HAP-1 (cell line): ENCODE measurements at regions not wholly inside any gene's neighbourhood (a gene's known extent, or its start where the extent isn't known, plus 50 kb on each side); places are given as distances from the start of the nearest gene placed in this dataset.
"Not testable (repeated sequence)": the region's sequence is repeated elsewhere in the genome, so short reads cannot be mapped to it uniquely, and the experiment has no call there.

Source experiments
- DNase-seq, 2 experiments: peaks; one replicate each; pipeline ENCODE4 v3.0.0-alpha.2; 2016 to 2020; ENCODE audit warnings: low spot score in 2 of 2
- H3K27me3 ChIP-seq: fragments of 250-450 bp; sonication (Bioruptor Pico); 2 replicates; pipeline ENCODE4 v1.5.1; 2020; ENCODE audit warnings: low read depth, mild to moderate bottlenecking, moderate library complexity
- H3K36me3 ChIP-seq: fragments of 250-450 bp; sonication (Bioruptor Pico); replicated peaks from 2 replicates; pipeline ENCODE4 v1.5.1; 2020; ENCODE audit warnings: mild to moderate bottlenecking
- H3K4me1 ChIP-seq: fragments of 250-450 bp; sonication (Bioruptor Pico); 2 replicates; pipeline ENCODE4 v1.5.1; 2020; ENCODE audit warnings: mild to moderate bottlenecking
- H3K4me3 ChIP-seq: fragments of 250-450 bp; sonication (Bioruptor Pico); 2 replicates; pipeline ENCODE4 v1.5.1; 2020; ENCODE audit warnings: mild to moderate bottlenecking, moderate library complexity
- H3K9me3 ChIP-seq: fragments of 250-450 bp; sonication (Bioruptor Pico); 2 replicates; pipeline ENCODE4 v1.5.1; 2020; ENCODE audit warnings: mild to moderate bottlenecking, moderate library complexity
- in situ Hi-C: fragments of 300-500 bp; cut with MboI; formaldehyde crosslinking; loops from 3 replicates; pipeline ENCODE4 v1.14.3; 2020; ENCODE audit warnings: low sequenced_read_pairs, inconsistent platforms, mixed read lengths

- H3K4me3 ChIP-seq = no peak overlapping the region
- no peak for DNase-seq
- no peaks in the 10 kb centered on the region for H3K9me3 ChIP-seq
- in situ Hi-C loops = no loop called here
- no peaks in the 10 kb centered on the region for H3K36me3 ChIP-seq
- H3K4me1 ChIP-seq = no peaks in the 10 kb centered on the region
- no peaks in the 10 kb centered on the region for H3K27me3 ChIP-seq
Measured at GRCh38 chr6:144413418-144413817, 128.3 kb downstream of the UTRN start.

DNA sequence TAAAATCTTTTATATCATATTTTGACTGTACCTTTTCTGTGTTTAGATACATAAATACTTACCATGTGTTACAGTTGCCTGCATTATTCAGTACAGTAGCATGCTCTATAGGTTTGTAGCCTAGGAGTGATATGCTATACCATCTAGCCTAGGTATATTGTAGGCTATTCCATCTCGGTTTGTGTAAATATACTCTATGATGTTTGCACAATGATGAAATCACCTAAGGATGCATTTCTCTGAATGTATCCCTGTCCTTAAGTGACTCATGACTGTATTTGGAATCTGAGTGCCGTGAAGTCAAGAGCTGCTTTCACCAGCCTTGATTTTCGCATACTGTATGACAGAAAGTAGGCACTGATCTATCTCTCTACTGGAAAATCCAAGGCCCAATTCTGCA is 129.9 kb downstream of the UTRN start:
- no peaks in the 10 kb centered on the region for H3K4me1 ChIP-seq
- no peak overlapping the region for H3K4me3 ChIP-seq
- in situ Hi-C loops = no loop called here
- no peaks in the 10 kb centered on the region for H3K27me3 ChIP-seq
- H3K36me3 ChIP-seq = no peaks in the 10 kb centered on the region
- H3K9me3 ChIP-seq = no peaks in the 10 kb centered on the region
- DNase-seq = no peak

DNA sequence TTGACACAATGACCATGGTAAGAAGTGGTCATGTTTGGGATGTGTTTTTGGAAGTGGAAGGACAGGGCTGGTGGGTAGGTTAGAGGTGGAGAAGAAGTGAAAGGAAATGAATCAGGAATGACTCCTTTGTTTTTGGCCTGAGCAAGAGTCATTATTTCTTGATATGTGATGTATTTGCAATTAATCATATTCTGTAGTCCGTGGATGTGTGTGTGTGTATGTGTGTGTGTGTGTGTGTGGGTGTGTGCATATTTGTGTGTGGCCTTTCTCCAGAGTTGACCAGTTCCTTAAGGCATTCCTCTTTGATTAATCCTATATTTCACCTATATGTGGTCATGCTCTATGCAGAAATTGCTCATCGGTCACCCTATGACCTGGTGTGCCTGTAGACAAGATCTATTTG is 130.7 kb downstream of the UTRN start:
- Histone ChIP-seq H3K4me1 (no peaks in the 10 kb centered on the region), H3K36me3 (no peaks in the 10 kb centered on the region)
- in situ Hi-C loops = no loop called here

DNA sequence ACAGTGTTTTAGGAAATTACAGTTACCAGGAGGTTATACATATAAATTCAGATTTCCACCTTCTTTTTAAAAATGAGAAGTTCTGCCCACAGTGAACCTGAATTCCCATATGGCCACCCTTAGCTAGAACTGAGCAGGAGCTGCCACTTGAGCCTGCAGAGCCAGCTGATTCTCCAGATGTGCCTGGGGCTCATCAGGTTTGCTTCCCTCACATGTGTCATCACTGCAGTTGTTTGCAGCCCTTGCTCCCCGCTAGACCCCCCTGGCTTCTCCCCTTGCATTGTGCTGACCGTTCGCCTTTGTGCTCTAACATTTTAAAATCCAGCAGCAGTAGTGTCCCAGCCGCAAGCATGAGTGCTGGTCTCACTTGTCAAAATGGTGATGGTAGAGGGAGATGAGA is 131.1 kb downstream of the UTRN start:
- Histone ChIP-seq H3K4me1 (no peaks in the 10 kb centered on the region), H3K9me3 (no peaks in the 10 kb centered on the region), H3K27me3 (no peaks in the 10 kb centered on the region), H3K4me3 (no peak overlapping the region), H3K36me3 (no peaks in the 10 kb centered on the region)
- in situ Hi-C loops = no loop called here
- no peak for DNase-seq

More for the DNA sequence above, 130.7 kb downstream of the UTRN start:
- H3K9me3 ChIP-seq = no peaks in the 10 kb centered on the region
- no peak overlapping the region for H3K4me3 ChIP-seq
- no peak for DNase-seq
- H3K27me3 ChIP-seq = no peaks in the 10 kb centered on the region

- Histone ChIP-seq H3K4me3 (no peak overlapping the region), H3K9me3 (no peaks in the 10 kb centered on the region), H3K4me1 (no peaks in the 10 kb centered on the region), H3K27me3 (no peaks in the 10 kb centered on the region), H3K36me3 (no peaks in the 10 kb centered on the region)
- no peak for DNase-seq
- in situ Hi-C loops = no loop called here
Measured at GRCh38 chr6:144416773-144417172, 131.6 kb downstream of the UTRN start.

DNA sequence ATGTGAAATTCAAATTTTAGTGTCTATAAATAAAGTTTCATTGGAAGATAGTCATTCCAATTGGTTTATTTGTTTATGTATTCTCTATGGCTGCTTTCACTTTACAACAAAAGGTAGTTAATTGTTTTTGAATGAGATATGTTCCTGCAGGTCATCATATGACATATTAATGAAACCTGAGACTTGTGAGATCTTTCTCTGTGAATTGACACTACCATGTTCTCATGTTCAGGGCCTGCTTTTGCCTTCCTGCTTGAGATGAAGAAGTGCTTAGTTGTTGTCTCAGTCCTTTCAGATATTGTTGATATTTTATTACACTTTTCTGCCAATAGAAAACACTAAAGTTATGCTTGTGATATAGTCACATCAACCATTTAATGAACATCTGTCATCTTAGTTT is 132.5 kb downstream of the UTRN start:
- Histone ChIP-seq H3K36me3 (no peaks in the 10 kb centered on the region), H3K9me3 (no peaks in the 10 kb centered on the region), H3K27me3 (no peaks in the 10 kb centered on the region), H3K4me1 (no peaks in the 10 kb centered on the region), H3K4me3 (no peak overlapping the region)
- no peak for DNase-seq
- in situ Hi-C loops = no loop called here

DNA sequence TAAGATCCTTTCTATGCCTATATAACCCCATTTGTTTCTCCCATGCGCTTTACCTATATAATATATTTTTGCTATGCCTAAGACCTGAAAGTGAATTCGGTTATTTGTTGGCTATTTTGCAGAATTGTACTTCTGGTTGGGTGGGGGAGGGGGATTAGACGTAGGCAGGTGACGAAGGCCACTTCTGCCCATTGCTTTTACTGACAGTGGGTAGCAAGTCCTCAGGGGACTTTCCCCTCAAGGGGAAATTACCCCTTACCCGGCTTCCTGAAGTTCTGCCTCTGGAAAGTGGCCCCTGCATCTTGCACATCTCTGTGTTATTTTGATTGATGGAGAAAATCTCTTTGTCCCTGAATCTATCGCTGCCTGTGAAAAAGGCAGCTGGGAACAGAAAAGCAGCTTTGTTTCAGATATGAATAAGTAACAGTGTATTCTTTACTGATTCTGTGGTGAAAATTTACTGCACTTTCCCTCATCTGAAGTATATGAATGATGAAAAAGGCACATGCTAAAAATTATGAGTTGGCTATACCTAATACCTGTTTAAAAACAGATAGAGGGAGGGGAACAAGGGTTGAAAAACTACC is 133.9 kb downstream of the UTRN start:
- no peak overlapping the region for H3K4me3 ChIP-seq
- in situ Hi-C loops = no loop called here
- H3K27me3 ChIP-seq = no peaks in the 10 kb centered on the region
- no peak for DNase-seq
- no peaks in the 10 kb centered on the region for H3K9me3 ChIP-seq
- no peaks in the 10 kb centered on the region for H3K36me3 ChIP-seq
- H3K4me1 ChIP-seq = peaks cover 4% of the 10 kb centered on the region; the same call in 1 of the 2 replicates

GRCh38 chr6:144423167-144423566 is 138.0 kb downstream of the UTRN start:
- in situ Hi-C loops = no loop called here
- H3K36me3 ChIP-seq = no peaks in the 10 kb centered on the region

DNA sequence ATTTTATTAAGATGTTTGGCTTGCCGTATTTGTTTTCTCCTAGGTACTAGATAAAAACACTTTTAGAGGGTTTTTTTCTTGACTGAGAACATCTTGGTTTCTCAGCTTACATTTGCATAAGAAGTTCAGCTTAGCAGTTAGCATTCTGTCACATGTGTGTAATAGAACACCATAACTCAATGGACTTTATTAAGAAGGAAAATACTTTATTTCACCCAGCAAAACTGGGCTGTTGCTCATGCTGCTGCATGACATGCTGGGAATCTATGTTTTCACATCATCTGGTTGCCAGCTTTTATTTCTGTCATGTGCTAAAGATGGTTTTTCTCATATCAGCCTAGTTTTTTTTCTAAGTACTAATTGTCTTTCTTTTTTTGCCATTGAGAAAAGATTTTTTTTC is 144.6 kb downstream of the UTRN start:
- H3K27me3 ChIP-seq = no peaks in the 10 kb centered on the region
- H3K4me3 ChIP-seq = no peak overlapping the region
- peak in 1 of 2 experiments; percentile 6 for DNase-seq
- H3K36me3 ChIP-seq = peaks cover 7% of the 10 kb centered on the region; the same call in 1 of the 2 replicates
- in situ Hi-C loops = no loop called here
- peaks cover 3% of the 10 kb centered on the region; the same call in 1 of the 2 replicates for H3K9me3 ChIP-seq
- peaks cover 25% of the 10 kb centered on the region for H3K4me1 ChIP-seq

More at GRCh38 chr6:144423167-144423566, 138.0 kb downstream of the UTRN start:
- no peaks in the 10 kb centered on the region for H3K9me3 ChIP-seq
- no peaks in the 10 kb centered on the region for H3K27me3 ChIP-seq
- peak in 1 of 2 experiments; percentile 6 for DNase-seq
- H3K4me1 ChIP-seq = peaks cover 17% of the 10 kb centered on the region
- no peak overlapping the region for H3K4me3 ChIP-seq

DNA sequence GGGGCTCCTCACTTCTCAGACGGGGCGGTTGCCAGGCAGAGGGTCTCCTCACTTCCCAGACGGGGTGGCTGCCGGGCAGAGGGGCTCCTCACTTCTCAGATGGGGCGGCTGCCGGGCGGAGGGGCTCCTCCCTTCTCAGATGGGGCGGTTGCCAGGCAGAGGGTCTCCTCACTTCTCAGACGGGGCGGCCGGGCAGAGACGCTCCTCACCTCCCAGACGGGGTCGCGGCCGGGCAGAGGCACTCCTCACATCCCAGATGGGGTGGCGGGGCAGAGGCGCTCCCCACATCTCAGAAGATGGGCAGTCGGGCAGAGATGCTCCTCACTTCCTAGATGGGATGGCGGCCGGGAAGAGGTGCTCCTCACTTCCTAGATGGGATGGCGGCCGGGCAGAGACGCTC is 148.3 kb downstream of the UTRN start:
- peaks cover 13% of the 10 kb centered on the region for H3K36me3 ChIP-seq
- in situ Hi-C loops, DNase-seq: not testable (repeated sequence)

DNA sequence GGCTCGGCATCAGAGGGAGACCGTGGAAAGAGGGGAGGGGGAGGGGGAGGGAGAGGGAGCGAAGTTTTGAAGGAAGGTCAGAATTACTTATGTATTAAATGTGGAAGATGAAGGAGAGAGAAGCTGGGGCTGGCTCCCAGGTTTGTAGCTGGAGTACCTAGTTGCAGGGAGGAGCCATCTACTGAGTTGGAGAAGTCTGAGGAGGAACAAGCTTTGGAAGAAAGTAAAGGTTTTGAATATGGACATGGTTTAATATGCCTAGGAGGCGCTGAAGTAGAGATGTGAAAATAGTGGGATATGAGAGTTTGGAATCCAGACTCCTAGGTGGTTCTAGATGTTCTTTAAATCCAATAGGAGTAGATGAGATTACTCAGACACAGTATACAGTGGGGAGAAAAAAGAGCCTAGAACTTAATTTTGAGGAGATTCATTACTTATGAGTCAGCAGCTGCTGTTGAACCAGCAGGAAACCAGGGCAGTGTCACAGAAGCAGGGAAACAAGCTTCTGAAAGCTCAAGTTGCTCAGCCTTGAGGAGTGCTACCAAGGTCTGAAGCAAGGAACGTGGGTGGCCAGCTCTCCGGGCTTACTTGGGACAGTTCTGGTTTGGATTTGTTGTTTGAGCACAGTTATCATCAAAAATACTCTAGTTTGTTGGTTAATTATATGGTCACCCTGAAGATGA is 149.3 kb downstream of the UTRN start:
- Histone ChIP-seq H3K4me3 (no peak overlapping the region), H3K4me1 (peaks cover 6% of the 10 kb centered on the region), H3K27me3 (no peaks in the 10 kb centered on the region), H3K9me3 (peaks cover 3% of the 10 kb centered on the region; the same call in 1 of the 2 replicates), H3K36me3 (peaks cover 13% of the 10 kb centered on the region)
- in situ Hi-C loops = no loop called here
- DNase-seq = no peak

More for the DNA sequence above, 148.3 kb downstream of the UTRN start:
- peaks cover 10% of the 10 kb centered on the region for H3K4me1 ChIP-seq
- not testable (repeated sequence) for H3K27me3 ChIP-seq, H3K9me3 ChIP-seq, H3K4me3 ChIP-seq

DNA sequence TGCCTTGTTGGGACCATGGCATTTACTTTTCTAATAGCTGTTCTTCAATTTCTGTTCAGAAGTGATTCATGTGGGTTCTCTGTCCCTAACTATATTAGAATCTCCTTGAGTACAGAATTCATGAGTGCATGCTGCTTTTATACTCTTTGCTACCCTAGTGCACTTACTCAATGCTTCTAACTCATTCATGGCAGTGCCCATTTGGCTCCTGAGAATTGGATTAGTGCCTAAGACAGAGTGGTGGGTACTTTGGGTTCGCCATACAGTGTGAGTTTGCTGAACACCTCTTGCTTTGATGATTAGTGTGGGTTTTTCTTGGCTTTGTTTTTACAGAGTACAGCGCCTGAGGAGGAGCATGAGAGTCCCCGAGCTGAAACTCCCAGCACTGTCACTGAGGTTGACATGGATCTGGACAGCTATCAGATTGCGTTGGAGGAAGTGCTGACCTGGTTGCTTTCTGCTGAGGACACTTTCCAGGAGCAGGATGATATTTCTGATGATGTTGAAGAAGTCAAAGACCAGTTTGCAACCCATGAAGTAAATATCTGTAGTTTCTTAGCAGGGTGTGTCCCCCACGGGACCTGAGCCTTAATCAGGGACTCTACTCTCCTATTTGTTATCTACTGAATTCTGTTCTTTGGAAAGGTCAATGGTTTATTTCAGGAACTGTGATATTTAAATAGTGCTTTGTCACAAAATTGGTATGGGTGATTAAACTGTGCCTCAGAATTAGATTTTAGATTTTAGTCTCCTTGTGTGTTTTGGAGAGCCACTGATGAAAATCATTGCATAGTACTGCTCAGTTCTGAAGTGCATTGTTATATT is 150.7 kb downstream of the UTRN start:
- Histone ChIP-seq H3K4me1 (no peaks in the 10 kb centered on the region), H3K4me3 (no peak overlapping the region), H3K27me3 (no peaks in the 10 kb centered on the region), H3K36me3 (peaks cover 9% of the 10 kb centered on the region), H3K9me3 (peaks cover 3% of the 10 kb centered on the region; the same call in 1 of the 2 replicates)
- in situ Hi-C loops = no loop called here
- no peak for DNase-seq

- peaks cover 19% of the 10 kb centered on the region for H3K36me3 ChIP-seq
- in situ Hi-C loops = no loop called here
Measured at GRCh38 chr6:144437105-144437504, 152.0 kb downstream of the UTRN start.

GRCh38 chr6:144438103-144438502 is 153.0 kb downstream of the UTRN start:
- DNase-seq = no peak
- Histone ChIP-seq H3K4me1 (no peaks in the 10 kb centered on the region), H3K27me3 (no peaks in the 10 kb centered on the region), H3K36me3 (peaks cover 23% of the 10 kb centered on the region), H3K4me3 (no peak overlapping the region), H3K9me3 (peaks cover 11% of the 10 kb centered on the region)
- in situ Hi-C loops = no loop called here

More at GRCh38 chr6:144437105-144437504, 152.0 kb downstream of the UTRN start:
- Histone ChIP-seq H3K27me3 (no peaks in the 10 kb centered on the region), H3K4me1 (no peaks in the 10 kb centered on the region), H3K4me3 (no peak overlapping the region), H3K9me3 (peaks cover 11% of the 10 kb centered on the region)
- DNase-seq = no peak
